ENCODE measurements at regions not wholly inside any gene's neighbourhood (a gene's known extent, or its start where the extent isn't known, plus 50 kb on each side); places are given as distances from the start of the nearest gene placed in this dataset.

GRCh38 chr3:178291574-178292370 is 244.5 kb upstream of the KCNMB2 start:
- H3K27ac ChIP-seq: no peak overlapping the region
- H3K36me3 ChIP-seq: no peaks in the 10 kb centered on the region
- DNase-seq (no peak), ATAC-seq (no peak), FAIRE-seq (no peak)
- no peaks in the 10 kb centered on the region for H3K4me1 ChIP-seq
- no peak for TF ChIP-seq CTCF (IDR thresholded peaks at IDR 0.05)
- intact Hi-C loops (cut with DNase I): no loop called here
- no peaks in the 10 kb centered on the region for H3K27me3 ChIP-seq
- H3K9me3 ChIP-seq: no peaks in the 10 kb centered on the region
- no peak overlapping the region for H3K4me3 ChIP-seq
- 70 to 81% methylated on average over 7 of the region's 7 CpGs for WGBS, 2 donors

GRCh38 chr3:178295292-178295912 is 240.8 kb upstream of the KCNMB2 start:
- Histone ChIP-seq H3K4me3 (no peak overlapping the region), H3K27ac (no peak overlapping the region), H3K4me1 (no peaks in the 10 kb centered on the region), H3K9me3 (no peaks in the 10 kb centered on the region), H3K36me3 (no peaks in the 10 kb centered on the region), H3K27me3 (no peaks in the 10 kb centered on the region)
- intact Hi-C loops (cut with DNase I): no loop called here
- 94 to 95% methylated on average over 2 of the region's 2 CpGs for WGBS, 2 donors
- no peak for DNase-seq
- FAIRE-seq: no peak
- no peak for TF ChIP-seq CTCF (IDR thresholded peaks at IDR 0.05)
- ATAC-seq: no peak

- Histone ChIP-seq H3K27me3 (no peaks in the 10 kb centered on the region), H3K4me1 (no peaks in the 10 kb centered on the region), H3K36me3 (no peaks in the 10 kb centered on the region), H3K4me3 (no peak overlapping the region), H3K27ac (no peak overlapping the region), H3K9me3 (no peaks in the 10 kb centered on the region)
- 58 to 66% methylated on average over 1 of the region's 1 CpG for WGBS, 2 donors
- TF ChIP-seq CTCF (IDR thresholded peaks at IDR 0.05): no peak
- DNase-seq (no peak), ATAC-seq (no peak), FAIRE-seq (no peak)
- intact Hi-C loops (cut with DNase I): no loop called here
Observed at GRCh38 chr3:178297199-178297598, 239.0 kb upstream of the KCNMB2 start.

- no peak for DNase-seq
- 82 to 88% methylated on average over 8 of the region's 8 CpGs for WGBS, 2 donors
- ATAC-seq: no peak
- no peak for FAIRE-seq
- TF ChIP-seq CTCF (IDR thresholded peaks at IDR 0.05): no peak
- intact Hi-C loops (cut with DNase I): no loop called here
- no peaks in the 10 kb centered on the region for H3K9me3 ChIP-seq
- H3K4me1 ChIP-seq: no peaks in the 10 kb centered on the region
- no peak overlapping the region for H3K27ac ChIP-seq
- no peaks in the 10 kb centered on the region for H3K36me3 ChIP-seq
- no peaks in the 10 kb centered on the region for H3K27me3 ChIP-seq
- H3K4me3 ChIP-seq: no peak overlapping the region
Observed at GRCh38 chr3:178297740-178298139, 238.5 kb upstream of the KCNMB2 start.

- intact Hi-C loops (cut with DNase I): no loop called here
- no peak for TF ChIP-seq CTCF (IDR thresholded peaks at IDR 0.05)
- no peak for DNase-seq
- ATAC-seq: no peak
- no peak for FAIRE-seq
- no peaks in the 10 kb centered on the region for H3K36me3 ChIP-seq
- no peaks in the 10 kb centered on the region for H3K9me3 ChIP-seq
- H3K27ac ChIP-seq: no peak overlapping the region
- H3K4me1 ChIP-seq: no peaks in the 10 kb centered on the region
- H3K4me3 ChIP-seq: no peak overlapping the region
- 83 to 93% methylated on average over 4 of the region's 4 CpGs for WGBS, 2 donors
- no peaks in the 10 kb centered on the region for H3K27me3 ChIP-seq
Observed at GRCh38 chr3:178300441-178300959, 235.7 kb upstream of the KCNMB2 start.

All from pancreas (tissue), 10 donors.